Body of pancreas (tissue), 4 donors: ENCODE measurements at regions not wholly inside any gene's neighbourhood (a gene's known extent, or its start where the extent isn't known, plus 50 kb on each side); places are given as distances from the start of the nearest gene placed in this dataset.

Experiments
- CTCF ChIP-seq, 7 experiments: fragments of 450-650 bp in 4 of 7; fragments of 200-600 bp in 3 of 7; sonication (generic) in 3 of 7; IDR thresholded peaks; one replicate each; pipeline ENCODE4 v1.5.1; 2016 to 2019; ENCODE audit warnings: antibody characterized with exemption in 7 of 7
- POLR2A ChIP-seq, 3 donors: fragments of 450-650 bp; IDR thresholded peaks; one replicate each; pipeline ENCODE4 v1.6.1; 2016; ENCODE audit warnings: antibody characterized with exemption in 3 of 3, mild to moderate bottlenecking in 2 of 3

- TF ChIP-seq POLR2A (IDR thresholded peaks at IDR 0.05) (no peak), CTCF (IDR thresholded peaks at IDR 0.05) (no peak)
These were observed 63.6 kb upstream of the TBCA start for GRCh38 chr5:77839691-77840090.
